Body of pancreas (tissue), 4 donors: ENCODE measurements at regions not wholly inside any gene's neighbourhood (a gene's known extent, or its start where the extent isn't known, plus 50 kb on each side); places are given as distances from the start of the nearest gene placed in this dataset.

Source experiments
- POLR2A ChIP-seq, 3 donors: fragments of 450-650 bp; IDR thresholded peaks; one replicate each; pipeline ENCODE4 v1.6.1; 2016; ENCODE audit warnings: antibody characterized with exemption in 3 of 3, mild to moderate bottlenecking in 2 of 3
- TF ChIP-seq, protein P1 (sequence below), 7 experiments: fragments of 450-650 bp in 4 of 7; fragments of 200-600 bp in 3 of 7; sonication (generic) in 3 of 7; IDR thresholded peaks; one replicate each; pipeline ENCODE4 v1.5.1; 2016 to 2019; ENCODE audit warnings: antibody characterized with exemption in 7 of 7

DNA sequence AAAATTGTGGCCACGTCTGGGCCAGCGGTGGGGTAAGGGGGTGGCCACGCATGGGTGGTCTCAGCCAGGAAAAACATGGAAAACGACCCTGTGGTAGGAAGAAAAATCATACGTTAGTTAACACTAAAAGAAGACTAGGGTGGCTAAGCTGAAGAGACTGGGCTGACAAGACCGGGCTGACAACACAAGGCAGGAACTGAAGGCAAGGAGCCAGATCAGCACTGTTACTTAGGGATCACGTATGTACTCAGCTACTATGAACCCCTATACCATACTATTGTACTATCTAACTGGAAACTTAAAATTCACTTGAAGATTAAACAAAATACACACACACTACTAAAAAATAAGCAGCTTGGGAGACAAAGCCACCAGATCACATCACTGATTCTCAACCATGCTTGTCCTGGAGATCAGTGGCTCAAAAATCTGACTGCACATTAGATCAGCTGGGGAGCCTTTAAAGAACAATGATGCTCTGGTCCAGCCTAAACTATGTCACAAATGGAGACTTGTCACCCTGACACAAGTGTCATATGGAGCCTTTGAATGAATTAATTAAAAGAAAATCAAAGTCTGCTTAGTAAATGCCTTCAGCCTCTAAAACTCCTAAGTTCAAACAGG lies 442.2 kb downstream of the SHQ1 start:
- TF ChIP-seq, protein P1, sequence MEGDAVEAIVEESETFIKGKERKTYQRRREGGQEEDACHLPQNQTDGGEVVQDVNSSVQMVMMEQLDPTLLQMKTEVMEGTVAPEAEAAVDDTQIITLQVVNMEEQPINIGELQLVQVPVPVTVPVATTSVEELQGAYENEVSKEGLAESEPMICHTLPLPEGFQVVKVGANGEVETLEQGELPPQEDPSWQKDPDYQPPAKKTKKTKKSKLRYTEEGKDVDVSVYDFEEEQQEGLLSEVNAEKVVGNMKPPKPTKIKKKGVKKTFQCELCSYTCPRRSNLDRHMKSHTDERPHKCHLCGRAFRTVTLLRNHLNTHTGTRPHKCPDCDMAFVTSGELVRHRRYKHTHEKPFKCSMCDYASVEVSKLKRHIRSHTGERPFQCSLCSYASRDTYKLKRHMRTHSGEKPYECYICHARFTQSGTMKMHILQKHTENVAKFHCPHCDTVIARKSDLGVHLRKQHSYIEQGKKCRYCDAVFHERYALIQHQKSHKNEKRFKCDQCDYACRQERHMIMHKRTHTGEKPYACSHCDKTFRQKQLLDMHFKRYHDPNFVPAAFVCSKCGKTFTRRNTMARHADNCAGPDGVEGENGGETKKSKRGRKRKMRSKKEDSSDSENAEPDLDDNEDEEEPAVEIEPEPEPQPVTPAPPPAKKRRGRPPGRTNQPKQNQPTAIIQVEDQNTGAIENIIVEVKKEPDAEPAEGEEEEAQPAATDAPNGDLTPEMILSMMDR (IDR thresholded peaks at IDR 0.05): no peak
- TF ChIP-seq POLR2A (IDR thresholded peaks at IDR 0.05): no peak
